PC-9 (cell line): ENCODE measurements at regions not wholly inside any gene's neighbourhood (a gene's known extent, or its start where the extent isn't known, plus 50 kb on each side); places are given as distances from the start of the nearest gene placed in this dataset.

Experiments used
- BruUV-seq: library from RNA; stranded (reverse); fragments of 400-500 nt; replicated peaks from 2 replicates; lab custom pipeline; 2021; lab: Mats Ljungman, UMichigan
- CTCF ChIA-PET: fragments of 300-600 bp; sonication (Branson Sonifier 250); formaldehyde crosslinking; loops from one replicate; lab custom pipeline; 2022; ENCODE audit warnings: antibody characterized with exemption; lab: Charles Lee
- POLR2A ChIA-PET: fragments of 300-600 bp; sonication (Branson Sonifier 250); formaldehyde crosslinking; loops from one replicate; lab custom pipeline; 2022; ENCODE audit warnings: antibody characterized with exemption; ENCODE audit not compliant: unreplicated experiment; lab: Charles Lee
- DNase-seq, 2 experiments: peaks; one replicate each; pipeline versions ENCODE4 v3.0.0 to v3.0.0-alpha.2; 2015 to 2022; ENCODE audit warnings: mixed read lengths in 1 of 2
- H2AFZ ChIP-seq: fragments of 200-600 bp; sonication (generic); 2 replicates; pipeline ENCODE4 v1.8.1; 2017; ENCODE audit warnings: antibody characterized with exemption
- H3F3A ChIP-seq: fragments of 200-600 bp; sonication (generic); 2 replicates; pipeline ENCODE4 v1.8.1; 2017; ENCODE audit warnings: antibody characterized with exemption, mild to moderate bottlenecking, low read depth; ENCODE audit not compliant: insufficient read depth
- H3K27ac ChIP-seq: fragments of 200-600 bp; sonication (generic); 2 replicates; pipeline ENCODE4 v1.6.1; 2016; ENCODE audit warnings: mixed run types
- H3K27me3 ChIP-seq: fragments of 200-600 bp; sonication (generic); 2 replicates; pipeline ENCODE4 v1.6.1; 2016; ENCODE audit warnings: low read depth, mixed run types; ENCODE audit not compliant: insufficient read depth
- H3K36me3 ChIP-seq: fragments of 200-600 bp; sonication (generic); 2 replicates; pipeline ENCODE4 v1.6.1; 2016; ENCODE audit warnings: low read depth, mixed run types
- H3K4me1 ChIP-seq: fragments of 200-600 bp; sonication (generic); replicated peaks from 2 replicates; pipeline ENCODE4 v1.6.1; 2016; ENCODE audit warnings: mixed run types; ENCODE audit not compliant: insufficient read depth
- H3K4me2 ChIP-seq: fragments of 200-600 bp; sonication (generic); 2 replicates; pipeline ENCODE4 v1.6.1; 2017; ENCODE audit warnings: mixed run types
- H3K4me3 ChIP-seq: fragments of 200-600 bp; sonication (generic); 2 replicates; pipeline ENCODE4 v1.6.1; 2016; ENCODE audit warnings: mixed run types
- H3K79me2 ChIP-seq: fragments of 200-600 bp; sonication (generic); 2 replicates; pipeline ENCODE4 v1.6.1; 2017; ENCODE audit warnings: low read depth, mixed run types
- H3K9me2 ChIP-seq: fragments of 200-600 bp; sonication (generic); 2 replicates; pipeline ENCODE4 v1.8.1; 2017; ENCODE audit warnings: mild to moderate bottlenecking; ENCODE audit not compliant: insufficient read depth
- H3K9me3 ChIP-seq: fragments of 200-600 bp; sonication (generic); 2 replicates; pipeline ENCODE4 v1.8.1; 2016; ENCODE audit warnings: low read depth; ENCODE audit not compliant: insufficient read depth
- H4K20me1 ChIP-seq: fragments of 200-600 bp; sonication (generic); 2 replicates; pipeline ENCODE4 v1.8.1; 2017; ENCODE audit not compliant: insufficient read depth
- EZH2 ChIP-seq: fragments of 200-600 bp; sonication (generic); IDR thresholded peaks from 2 replicates; pipeline ENCODE4 v1.8.0; 2017; ENCODE audit warnings: antibody characterized with exemption, low read depth
- intact Hi-C: fragments of 100-400 bp; cut with micrococcal nuclease; formaldehyde crosslinking; loops from one replicate; pipeline ENCODE4 v1.10.0; 2022; ENCODE audit not compliant: unreplicated experiment
- TF ChIP-seq, protein P1 (sequence below): fragments of 200-600 bp; sonication (generic); conservative IDR thresholded peaks from 2 replicates; pipeline ENCODE4 v1.6.1; 2017; ENCODE audit warnings: mixed run types, antibody characterized with exemption, mild to moderate bottlenecking, moderate library complexity

DNA sequence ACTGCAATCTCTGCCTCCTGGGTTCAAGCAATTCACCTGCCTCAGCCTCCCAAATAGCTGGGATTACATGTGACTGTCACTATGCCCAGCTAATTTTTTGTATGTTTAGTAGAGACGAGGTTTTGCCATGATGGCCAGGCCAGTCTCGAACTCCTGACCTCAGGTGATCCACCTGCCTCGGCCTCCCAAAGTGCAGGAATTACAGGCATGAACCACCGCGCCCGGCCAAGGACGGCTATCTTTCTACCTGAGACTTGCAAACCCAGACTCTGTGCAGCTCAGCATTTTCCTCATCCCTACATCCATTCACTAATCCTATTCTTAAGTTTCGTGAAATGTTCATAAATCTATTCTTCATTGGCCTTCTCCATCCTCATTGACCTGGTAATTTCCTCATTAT is 330.0 kb downstream of the ANTXR2 start:
- H3K27ac ChIP-seq = no peak overlapping the region
- no peak for DNase-seq
- H3K9me2 ChIP-seq = no peaks in the 10 kb centered on the region
- ChIA-PET POLR2A (no interaction called here), CTCF (no interaction called here)
- no peak overlapping the region for H2AFZ ChIP-seq
- H3K27me3 ChIP-seq = no peaks in the 10 kb centered on the region
- H3K4me3 ChIP-seq = no peak overlapping the region
- no peaks in the 10 kb centered on the region for H3K36me3 ChIP-seq
- no peaks in the 10 kb centered on the region for H3K4me1 ChIP-seq
- no TSS peak for BruUV-seq
- H3K79me2 ChIP-seq = no peaks in the 10 kb centered on the region
- H3K4me2 ChIP-seq = no peak overlapping the region
- H3F3A ChIP-seq = no peaks in the 10 kb centered on the region
- H4K20me1 ChIP-seq = no peaks in the 10 kb centered on the region
- H3K9me3 ChIP-seq = no peaks in the 10 kb centered on the region
- TF ChIP-seq EZH2 = no peak
- TF ChIP-seq, protein P1, sequence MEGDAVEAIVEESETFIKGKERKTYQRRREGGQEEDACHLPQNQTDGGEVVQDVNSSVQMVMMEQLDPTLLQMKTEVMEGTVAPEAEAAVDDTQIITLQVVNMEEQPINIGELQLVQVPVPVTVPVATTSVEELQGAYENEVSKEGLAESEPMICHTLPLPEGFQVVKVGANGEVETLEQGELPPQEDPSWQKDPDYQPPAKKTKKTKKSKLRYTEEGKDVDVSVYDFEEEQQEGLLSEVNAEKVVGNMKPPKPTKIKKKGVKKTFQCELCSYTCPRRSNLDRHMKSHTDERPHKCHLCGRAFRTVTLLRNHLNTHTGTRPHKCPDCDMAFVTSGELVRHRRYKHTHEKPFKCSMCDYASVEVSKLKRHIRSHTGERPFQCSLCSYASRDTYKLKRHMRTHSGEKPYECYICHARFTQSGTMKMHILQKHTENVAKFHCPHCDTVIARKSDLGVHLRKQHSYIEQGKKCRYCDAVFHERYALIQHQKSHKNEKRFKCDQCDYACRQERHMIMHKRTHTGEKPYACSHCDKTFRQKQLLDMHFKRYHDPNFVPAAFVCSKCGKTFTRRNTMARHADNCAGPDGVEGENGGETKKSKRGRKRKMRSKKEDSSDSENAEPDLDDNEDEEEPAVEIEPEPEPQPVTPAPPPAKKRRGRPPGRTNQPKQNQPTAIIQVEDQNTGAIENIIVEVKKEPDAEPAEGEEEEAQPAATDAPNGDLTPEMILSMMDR = no peak
- intact Hi-C loops = no loop called here

DNA sequence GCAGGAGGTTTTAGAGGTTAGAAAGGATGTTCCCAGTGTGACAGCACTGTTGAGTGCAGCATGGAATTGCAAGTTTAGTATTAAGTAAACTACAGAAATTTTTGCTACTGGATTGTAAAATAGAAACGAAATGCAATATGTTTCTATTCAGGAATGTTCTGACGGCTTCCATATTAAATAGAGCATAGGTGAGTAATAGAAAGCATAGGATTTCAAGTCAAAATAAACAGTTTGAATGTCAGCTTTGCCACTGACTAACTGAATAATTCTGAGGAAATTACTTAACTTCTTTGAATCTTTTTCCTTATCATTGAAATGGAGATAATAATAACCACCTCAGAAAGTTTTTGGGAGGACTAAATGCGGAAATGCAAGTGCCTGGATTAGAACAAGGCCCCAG is 331.9 kb upstream of the GK2 start:
- H3K9me2 ChIP-seq = no peaks in the 10 kb centered on the region
- H3F3A ChIP-seq = no peaks in the 10 kb centered on the region
- H3K4me1 ChIP-seq = no peaks in the 10 kb centered on the region
- no peak overlapping the region for H2AFZ ChIP-seq
- BruUV-seq = no TSS peak
- H3K27ac ChIP-seq = no peak overlapping the region
- H3K4me3 ChIP-seq = no peak overlapping the region
- POLR2A ChIA-PET = no interaction called here
- no peak overlapping the region for H3K4me2 ChIP-seq
- CTCF ChIA-PET = no interaction called here
- DNase-seq = no peak
- no peak for TF ChIP-seq EZH2
- TF ChIP-seq, protein P1 = no peak
- no peaks in the 10 kb centered on the region for H4K20me1 ChIP-seq
- intact Hi-C loops = no loop called here
- H3K27me3 ChIP-seq = no peaks in the 10 kb centered on the region
- no peaks in the 10 kb centered on the region for H3K9me3 ChIP-seq
- H3K79me2 ChIP-seq = no peaks in the 10 kb centered on the region
- no peaks in the 10 kb centered on the region for H3K36me3 ChIP-seq

DNA sequence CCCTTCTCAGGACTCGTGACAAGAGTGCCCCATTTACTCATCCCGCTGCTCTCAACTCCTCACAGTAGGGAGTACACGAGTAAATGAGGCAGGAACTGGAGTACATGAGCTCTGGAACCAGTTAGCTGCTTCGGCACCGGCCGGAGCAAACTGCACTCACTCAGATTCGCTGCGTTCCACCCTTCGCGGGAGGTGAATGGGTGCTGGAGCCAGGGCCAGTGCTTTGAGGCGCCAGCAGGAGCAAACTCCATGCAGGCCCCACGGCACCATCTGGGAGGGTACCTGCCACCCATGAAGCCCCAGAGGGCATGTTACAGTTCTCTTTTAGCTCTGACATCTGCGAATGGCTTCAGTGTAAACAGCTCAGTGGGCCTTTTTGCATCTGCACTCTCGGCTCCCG is 315.5 kb upstream of the GK2 start:
- TF ChIP-seq, protein P1 = no peak
- TF ChIP-seq EZH2 = no peak
- DNase-seq = no peak
- Histone ChIP-seq H3K4me1 (no peaks in the 10 kb centered on the region), H3K9me2 (no peaks in the 10 kb centered on the region), H3K27ac (no peak overlapping the region), H3K4me3 (no peak overlapping the region), H3K9me3 (no peaks in the 10 kb centered on the region), H3K27me3 (no peaks in the 10 kb centered on the region), H3K36me3 (no peaks in the 10 kb centered on the region), H3F3A (no peaks in the 10 kb centered on the region), H4K20me1 (no peaks in the 10 kb centered on the region), H2AFZ (no peak overlapping the region), H3K79me2 (no peaks in the 10 kb centered on the region), H3K4me2 (no peak overlapping the region)
- no TSS peak for BruUV-seq
- POLR2A ChIA-PET = no interaction called here
- intact Hi-C loops = no loop called here
- CTCF ChIA-PET = no interaction called here
